SK-N-MC (cell line): ENCODE measurements at regions not wholly inside any gene's neighbourhood (a gene's known extent, or its start where the extent isn't known, plus 50 kb on each side); places are given as distances from the start of the nearest gene placed in this dataset.
A peak's percentile ranks its signal among the peaks of the same experiment; 100 is the strongest.
"Not testable (repeated sequence)": the region's sequence is repeated elsewhere in the genome, so short reads cannot be mapped to it uniquely, and the experiment has no call there.

ENCODE experiments used
- DNase-seq: peaks from one replicate; pipeline ENCODE4 v3.0.0-alpha.2; 2011; ENCODE audit warnings: low read depth, low spot score
- H3K27ac ChIP-seq: fragments of 200-600 bp; sonication (generic); 2 replicates; pipeline ENCODE4 v1.5.1; 2016; ENCODE audit warnings: mixed run types
- H3K36me3 ChIP-seq: fragments of 200-600 bp; sonication (generic); 2 replicates; pipeline ENCODE4 v1.6.1; 2017; ENCODE audit warnings: antibody characterized with exemption, low read length, mixed read lengths; ENCODE audit not compliant: insufficient read depth
- H3K4me3 ChIP-seq: fragments of 200-600 bp; sonication (generic); 2 replicates; pipeline ENCODE4 v1.5.1; 2016
- H3K9ac ChIP-seq: fragments of 200-600 bp; sonication (generic); 2 replicates; pipeline ENCODE4 v1.8.0; 2017; ENCODE audit warnings: mixed run types, mixed read lengths; ENCODE audit not compliant: insufficient read length
- H3K9me3 ChIP-seq: fragments of 200-600 bp; sonication (generic); 2 replicates; pipeline ENCODE4 v1.6.1; 2017; ENCODE audit warnings: low read depth, mild to moderate bottlenecking, antibody characterized with exemption, low read length, moderate library complexity, mixed read lengths
- EZH2 ChIP-seq: fragments of 200-600 bp; sonication (generic); IDR thresholded peaks from one replicate; pipeline ENCODE4 v1.6.1; 2017; ENCODE audit warnings: antibody characterized with exemption
- FOXP2 ChIP-seq: optimal IDR thresholded peaks from 2 replicates; pipeline ENCODE3; 2011; ENCODE audit warnings: mild to moderate bottlenecking, moderate library complexity; ENCODE audit not compliant: insufficient read depth; ENCODE audit errors: extremely low read length, control extremely low read depth
- POLR2AphosphoS5 ChIP-seq: IDR thresholded peaks from 2 replicates; pipeline ENCODE4 v1.6.1; 2012; ENCODE audit warnings: mild to moderate bottlenecking, low read depth, low read length, borderline replicate concordance

- H3K9ac ChIP-seq, H3K9me3 ChIP-seq, H3K4me3 ChIP-seq, H3K36me3 ChIP-seq, H3K27ac ChIP-seq, DNase-seq: not testable (repeated sequence)
Measured at GRCh38 chrX:92081250-92081649, 302.1 kb downstream of the PCDH11X start.

- not testable (repeated sequence) for H3K36me3 ChIP-seq, H3K4me3 ChIP-seq, H3K27ac ChIP-seq, H3K9me3 ChIP-seq, H3K9ac ChIP-seq
- peak; percentile 35 for DNase-seq
Measured at GRCh38 chrX:92090756-92091155, 311.6 kb downstream of the PCDH11X start.

GRCh38 chrX:92098136-92098535 lies 319.0 kb downstream of the PCDH11X start:
- not testable (repeated sequence) for H3K4me3 ChIP-seq, DNase-seq, H3K36me3 ChIP-seq, H3K9me3 ChIP-seq, H3K9ac ChIP-seq, H3K27ac ChIP-seq

- DNase-seq, H3K36me3 ChIP-seq, H3K4me3 ChIP-seq, H3K27ac ChIP-seq, H3K9ac ChIP-seq, H3K9me3 ChIP-seq: not testable (repeated sequence)
Measured at GRCh38 chrX:92100095-92100494, 320.9 kb downstream of the PCDH11X start.

GRCh38 chrX:92105693-92106092 lies 326.5 kb downstream of the PCDH11X start:
- H3K27ac ChIP-seq, DNase-seq, H3K4me3 ChIP-seq: not testable (repeated sequence)

DNA sequence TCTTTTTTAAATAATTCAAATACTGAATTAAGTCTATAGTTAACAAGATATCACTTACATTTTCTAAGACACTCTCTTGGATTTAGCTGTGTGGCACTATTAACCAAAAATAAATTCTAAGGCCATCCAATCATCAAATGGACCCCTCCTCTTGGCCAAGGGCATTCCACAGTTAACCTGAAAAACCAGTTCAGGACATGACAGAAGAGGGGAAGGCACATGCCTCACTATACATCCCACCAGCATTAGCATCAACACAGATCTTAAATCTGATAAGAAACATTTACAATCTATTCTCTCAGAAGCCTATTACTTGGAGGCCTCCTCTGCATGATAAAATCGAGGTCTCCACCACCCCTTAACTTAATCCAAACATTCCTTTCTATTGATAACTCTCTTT lies 327.5 kb downstream of the PCDH11X start:
- not testable (repeated sequence) for H3K36me3 ChIP-seq, H3K4me3 ChIP-seq, DNase-seq, H3K9me3 ChIP-seq, H3K27ac ChIP-seq, H3K9ac ChIP-seq

More at GRCh38 chrX:92105693-92106092, 326.5 kb downstream of the PCDH11X start:
- not testable (repeated sequence) for H3K36me3 ChIP-seq, H3K9ac ChIP-seq, H3K9me3 ChIP-seq

- H3K27ac ChIP-seq, H3K36me3 ChIP-seq, H3K9me3 ChIP-seq, H3K9ac ChIP-seq, DNase-seq, H3K4me3 ChIP-seq: not testable (repeated sequence)
Measured at GRCh38 chrX:92110410-92110911, 331.3 kb downstream of the PCDH11X start.

DNA sequence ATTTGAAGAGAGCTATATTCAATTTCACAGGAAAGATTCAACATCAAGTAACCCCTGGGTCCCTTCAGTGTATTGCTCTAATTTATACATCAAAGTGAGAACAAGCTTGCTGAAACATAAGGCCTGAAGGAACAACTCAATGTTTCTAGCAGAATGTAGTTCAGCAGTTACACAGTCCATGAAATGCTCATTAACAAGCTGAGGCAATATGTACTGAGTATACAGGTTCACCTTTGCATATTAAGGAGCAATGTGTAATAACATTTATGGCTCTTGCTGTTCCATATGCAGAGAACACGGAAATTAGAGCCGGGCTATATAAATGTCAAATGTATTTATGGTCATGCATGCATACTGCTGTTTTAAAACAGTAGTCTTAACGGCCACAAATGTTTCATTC lies 338.5 kb downstream of the PCDH11X start:
- not testable (repeated sequence) for H3K4me3 ChIP-seq, H3K36me3 ChIP-seq

DNA sequence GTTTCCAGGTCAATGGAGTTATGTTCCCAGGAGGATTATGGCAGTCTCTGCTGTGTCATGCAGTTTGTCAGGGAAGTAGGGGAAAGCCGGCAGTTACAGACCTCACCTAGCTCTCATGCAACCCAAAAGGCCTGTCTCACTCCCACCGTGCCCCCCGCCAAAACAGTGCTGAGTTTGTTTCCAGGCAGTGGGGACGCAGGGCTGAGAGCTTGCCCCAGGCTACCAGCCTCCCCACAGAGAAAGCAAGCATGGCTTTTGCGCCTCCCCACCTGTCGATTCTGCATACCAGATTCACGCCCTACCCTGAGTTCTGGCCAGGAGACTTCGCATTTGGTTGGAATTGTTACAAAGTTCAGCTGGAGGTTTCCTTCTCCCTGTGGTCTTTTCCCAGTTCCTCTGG lies 383.9 kb downstream of the PCDH11X start:
- H3K4me3 ChIP-seq, H3K9ac ChIP-seq, H3K27ac ChIP-seq, H3K36me3 ChIP-seq, DNase-seq, H3K9me3 ChIP-seq: not testable (repeated sequence)

More for the DNA sequence above, 338.5 kb downstream of the PCDH11X start:
- H3K9me3 ChIP-seq, H3K9ac ChIP-seq, H3K27ac ChIP-seq: not testable (repeated sequence)
- peak; percentile 3 for DNase-seq

- no peaks in the 10 kb centered on the region for H3K9me3 ChIP-seq
- H3K36me3 ChIP-seq, result no peaks in the 10 kb centered on the region
- TF ChIP-seq POLR2AphosphoS5, result no peak
- TF ChIP-seq FOXP2, result no peak
- no peak for TF ChIP-seq EZH2
- no peak overlapping the region for H3K9ac ChIP-seq
- H3K4me3 ChIP-seq, result no peak overlapping the region
- H3K27ac ChIP-seq, result no peak overlapping the region
- DNase-seq, result no peak
Measured at GRCh38 chrX:92209936-92210335, 430.8 kb downstream of the PCDH11X start.

DNA sequence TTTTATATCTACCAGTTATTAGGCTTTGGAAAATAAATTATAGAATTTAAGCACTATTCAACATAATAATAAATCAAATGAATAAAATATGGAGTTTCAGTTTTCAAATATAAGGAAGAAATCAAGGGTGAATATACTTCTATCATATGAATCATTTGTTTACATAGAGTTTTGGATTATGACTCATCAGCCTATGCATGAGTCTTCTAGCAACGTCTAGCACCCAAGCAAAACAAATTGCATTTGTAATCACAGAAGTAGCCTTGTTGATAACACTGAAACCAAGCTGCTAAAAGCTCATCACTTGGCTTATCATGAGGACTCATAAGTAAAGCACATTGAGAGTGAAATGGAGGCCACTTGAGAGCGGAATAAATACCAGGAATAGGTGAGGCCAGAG lies 434.6 kb downstream of the PCDH11X start:
- DNase-seq, result no peak
- no peak overlapping the region for H3K4me3 ChIP-seq
- no peaks in the 10 kb centered on the region for H3K9me3 ChIP-seq
- no peaks in the 10 kb centered on the region for H3K36me3 ChIP-seq
- no peak for TF ChIP-seq POLR2AphosphoS5
- TF ChIP-seq FOXP2, result no peak
- no peak for TF ChIP-seq EZH2
- no peak overlapping the region for H3K9ac ChIP-seq
- no peak overlapping the region for H3K27ac ChIP-seq

DNA sequence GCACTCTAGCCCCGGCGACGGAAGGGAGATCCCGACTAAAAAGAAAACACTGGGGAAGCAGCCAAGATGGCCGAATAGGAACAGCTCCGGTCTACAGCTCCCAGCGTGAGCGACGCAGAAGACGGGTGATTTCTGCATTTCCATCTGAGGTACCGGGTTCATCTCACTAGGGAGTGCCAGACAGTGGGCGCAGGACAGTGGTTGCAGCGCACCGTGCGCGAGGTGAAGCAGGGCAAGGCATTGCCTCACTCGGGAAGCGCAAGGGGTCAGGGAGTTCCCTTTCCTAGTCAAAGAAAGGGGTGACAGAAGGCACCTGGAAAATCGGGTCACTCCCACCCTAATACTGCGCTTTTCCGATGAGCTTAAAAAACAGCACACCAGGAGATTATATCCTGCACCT lies 435.8 kb downstream of the PCDH11X start:
- H3K27ac ChIP-seq, H3K9me3 ChIP-seq, H3K36me3 ChIP-seq, DNase-seq, H3K4me3 ChIP-seq, H3K9ac ChIP-seq: not testable (repeated sequence)
